GM19193 (cell line): ENCODE measurements at regions not wholly inside any gene's neighbourhood (a gene's known extent, or its start where the extent isn't known, plus 50 kb on each side); places are given as distances from the start of the nearest gene placed in this dataset.

ENCODE experiments used
- POLR2A ChIP-seq: IDR thresholded peaks from 4 replicates; pipeline ENCODE4 v1.6.1; 2011; ENCODE audit not compliant: insufficient read depth, insufficient read length; ENCODE audit errors: extremely low read depth

GRCh38 chr5:125470280-125470902 lies 724.0 kb upstream of the ZNF608 start:
- TF ChIP-seq POLR2A = no peak

- no peak for TF ChIP-seq POLR2A
Measured at GRCh38 chr5:125476901-125477585, 730.6 kb upstream of the ZNF608 start.

GRCh38 chr5:125477586-125477975 lies 731.1 kb upstream of the ZNF608 start:
- TF ChIP-seq POLR2A = no peak

GRCh38 chr5:125478599-125478998 lies 732.2 kb upstream of the ZNF608 start:
- no peak for TF ChIP-seq POLR2A

GRCh38 chr5:125480911-125481310 lies 734.5 kb upstream of the ZNF608 start:
- no peak for TF ChIP-seq POLR2A

GRCh38 chr5:125481506-125482465 lies 735.3 kb upstream of the ZNF608 start:
- TF ChIP-seq POLR2A = no peak

- no peak for TF ChIP-seq POLR2A
Measured at GRCh38 chr5:125483609-125484008, 737.2 kb upstream of the ZNF608 start.

- no peak for TF ChIP-seq POLR2A
Measured at GRCh38 chr5:125484272-125484741, 737.9 kb upstream of the ZNF608 start.

GRCh38 chr5:125484742-125485641 lies 738.6 kb upstream of the ZNF608 start:
- no peak for TF ChIP-seq POLR2A

GRCh38 chr5:125485771-125486170 lies 739.3 kb upstream of the ZNF608 start:
- no peak for TF ChIP-seq POLR2A

GRCh38 chr5:125486634-125487033 lies 740.2 kb upstream of the ZNF608 start:
- TF ChIP-seq POLR2A = no peak

- no peak for TF ChIP-seq POLR2A
Measured at GRCh38 chr5:125487231-125487630, 740.8 kb upstream of the ZNF608 start.

GRCh38 chr5:125489146-125489545 lies 742.7 kb upstream of the ZNF608 start:
- no peak for TF ChIP-seq POLR2A

GRCh38 chr5:125491986-125492492 lies 745.6 kb upstream of the ZNF608 start:
- no peak for TF ChIP-seq POLR2A
